Stimulated activated CD4-positive, alpha-beta T cell treated with anti-CD3 and anti-CD28 coated beads, Interleukin-4, amount 100 ng/mL, for 24 hours (primary cell): ENCODE measurements at regions not wholly inside any gene's neighbourhood (a gene's known extent, or its start where the extent isn't known, plus 50 kb on each side); places are given as distances from the start of the nearest gene placed in this dataset.
"Not testable (repeated sequence)": the region's sequence is repeated elsewhere in the genome, so short reads cannot be mapped to it uniquely, and the experiment has no call there.

Experiments used
- DNase-seq: peaks from one replicate; pipeline ENCODE4 v3.0.0-alpha.2; 2020

DNA sequence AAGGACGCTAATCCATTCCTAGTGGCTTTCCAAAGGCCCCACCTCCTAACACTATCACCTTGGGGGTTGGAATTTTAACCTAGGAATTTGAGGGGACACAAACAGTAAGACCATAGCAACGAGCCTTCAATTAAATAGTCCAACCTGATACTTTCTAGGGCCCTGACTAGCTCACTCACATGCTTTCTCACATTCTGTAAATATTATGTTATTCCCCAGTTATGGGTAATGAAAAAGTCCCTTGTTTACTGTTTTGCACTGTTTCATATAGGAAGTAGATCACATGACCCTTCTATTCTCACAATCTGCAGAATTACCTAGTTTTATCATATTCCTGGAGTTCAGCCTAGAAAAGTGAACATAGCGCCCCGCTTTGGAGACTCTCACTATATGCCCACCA lies 1212.1 kb upstream of the ACVR2A start:
- no peak for DNase-seq

DNA sequence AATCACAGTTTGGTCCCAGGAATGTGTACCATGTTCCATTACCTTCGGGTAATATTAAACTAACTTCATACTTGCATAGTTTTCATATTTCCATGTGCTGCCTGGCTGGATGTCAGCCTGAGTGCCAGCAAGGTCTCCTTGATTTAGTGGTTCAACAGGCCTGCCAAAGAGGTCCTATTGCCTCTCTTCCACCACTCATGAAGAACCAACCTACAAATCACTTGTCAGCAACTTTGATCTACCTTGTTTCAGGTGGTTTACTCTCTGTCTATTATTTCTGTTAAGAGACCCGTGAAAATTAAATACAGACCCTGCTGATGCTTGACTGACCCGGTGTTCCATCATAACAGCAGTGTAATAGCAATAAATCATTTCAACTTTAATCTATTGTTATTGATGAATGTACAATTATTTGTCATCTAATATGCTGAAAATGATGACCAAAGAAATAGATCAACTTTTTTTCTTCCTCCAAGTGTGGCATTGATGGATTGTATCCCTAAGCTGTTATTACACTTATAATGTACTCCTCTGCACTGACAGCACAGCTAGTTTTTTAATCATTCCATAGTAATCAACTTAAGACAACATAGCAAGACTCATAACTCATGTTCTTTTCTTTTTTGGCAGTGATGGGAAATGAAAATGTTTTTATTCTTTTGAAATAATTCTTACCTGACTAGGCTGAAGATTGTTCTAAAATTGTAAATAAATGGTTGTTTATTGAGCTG lies 1220.2 kb upstream of the ACVR2A start:
- no peak for DNase-seq

DNA sequence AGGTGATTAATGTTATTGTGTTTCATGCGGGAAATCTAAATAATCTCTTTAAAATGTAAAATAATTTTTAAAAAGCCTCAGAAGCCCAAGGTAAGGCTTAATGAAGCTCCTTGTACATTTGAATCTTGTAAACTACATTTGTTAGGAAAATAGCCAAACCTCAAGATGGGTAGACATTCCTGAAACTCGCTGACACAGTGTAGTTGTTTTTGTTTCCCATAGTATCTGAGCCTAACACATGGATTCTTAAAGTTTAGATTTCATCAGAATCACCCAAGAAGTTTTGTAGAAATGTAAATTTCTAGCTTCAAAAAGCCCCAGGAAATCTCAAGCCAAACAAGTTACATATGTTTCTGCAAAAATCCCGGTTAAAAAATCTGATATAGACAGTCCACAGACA lies 1221.1 kb upstream of the ACVR2A start:
- no peak for DNase-seq

DNA sequence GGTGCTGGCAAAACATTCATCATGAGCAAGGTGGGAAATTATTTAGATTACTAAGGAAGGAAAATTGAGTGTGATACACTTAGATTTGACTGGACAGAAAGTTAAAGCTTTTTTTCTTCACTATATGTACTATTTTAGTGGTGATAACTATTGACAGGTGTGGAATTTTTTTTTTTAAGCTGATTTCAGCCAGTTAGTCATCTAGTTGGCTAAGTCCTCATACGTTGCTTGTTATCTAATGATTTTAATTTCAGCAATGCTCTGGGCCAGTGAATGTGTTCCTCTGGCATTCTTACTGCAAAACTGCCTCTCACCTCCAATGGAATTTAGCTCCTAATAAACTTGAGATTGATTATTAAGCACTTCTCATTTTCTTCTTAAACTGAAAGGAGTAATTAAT lies 1223.2 kb upstream of the ACVR2A start:
- no peak for DNase-seq

DNA sequence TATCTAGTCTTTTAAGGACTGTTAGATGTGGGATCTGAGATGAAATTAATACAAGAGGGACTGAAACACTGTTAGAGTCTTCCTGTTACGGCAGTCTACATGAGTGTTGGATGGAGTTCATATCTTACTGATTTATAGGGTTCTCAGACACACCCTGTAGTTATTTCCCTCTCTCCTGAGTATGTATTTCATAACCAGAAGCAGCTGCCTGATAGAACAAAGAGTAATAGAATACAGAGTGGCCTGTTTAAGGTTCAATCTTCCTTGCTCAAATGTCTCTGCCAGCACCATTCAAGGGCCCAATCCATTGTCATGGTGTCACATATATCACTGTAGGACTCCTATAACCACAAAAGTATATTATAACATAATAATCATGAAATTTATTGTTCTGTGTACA lies 1229.1 kb upstream of the ACVR2A start:
- no peak for DNase-seq

DNA sequence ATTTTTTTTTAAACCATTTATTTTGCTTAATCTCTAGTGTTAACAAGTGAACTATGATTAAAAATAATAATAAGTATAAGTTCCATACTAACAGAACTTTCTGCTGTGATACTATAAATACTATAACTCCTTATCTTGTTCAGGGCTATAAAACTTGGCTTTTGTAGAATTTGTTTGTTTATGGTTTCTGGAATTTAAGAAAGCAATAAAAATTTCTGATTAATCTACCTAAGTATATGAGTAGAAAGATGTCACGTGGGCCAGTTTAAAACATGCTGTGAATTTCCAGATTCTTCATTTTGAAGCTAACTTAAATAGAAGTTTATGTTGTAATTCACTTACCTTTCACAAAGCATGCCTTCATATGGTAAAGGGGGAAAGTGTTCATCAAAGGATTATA lies 1236.3 kb upstream of the ACVR2A start:
- DNase-seq, result no peak

DNA sequence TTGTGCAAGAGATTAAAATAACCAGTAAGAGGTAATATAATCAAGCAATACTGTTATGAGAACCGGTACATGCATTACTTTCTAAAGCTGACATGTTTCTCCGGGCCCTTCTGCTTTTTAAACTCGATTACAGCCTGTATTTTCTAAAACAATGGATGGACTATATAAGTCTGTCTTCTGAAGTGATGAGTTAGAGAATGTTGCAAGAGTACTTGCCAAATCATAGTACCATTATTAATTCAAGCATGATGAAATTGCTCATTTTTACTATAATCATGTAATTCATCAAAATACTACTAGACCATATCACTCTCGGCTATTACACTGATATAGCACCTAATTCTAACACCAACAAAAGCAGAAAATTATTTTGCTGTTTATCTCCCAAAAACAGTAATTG lies 1240.3 kb upstream of the ACVR2A start:
- DNase-seq, result no peak

DNA sequence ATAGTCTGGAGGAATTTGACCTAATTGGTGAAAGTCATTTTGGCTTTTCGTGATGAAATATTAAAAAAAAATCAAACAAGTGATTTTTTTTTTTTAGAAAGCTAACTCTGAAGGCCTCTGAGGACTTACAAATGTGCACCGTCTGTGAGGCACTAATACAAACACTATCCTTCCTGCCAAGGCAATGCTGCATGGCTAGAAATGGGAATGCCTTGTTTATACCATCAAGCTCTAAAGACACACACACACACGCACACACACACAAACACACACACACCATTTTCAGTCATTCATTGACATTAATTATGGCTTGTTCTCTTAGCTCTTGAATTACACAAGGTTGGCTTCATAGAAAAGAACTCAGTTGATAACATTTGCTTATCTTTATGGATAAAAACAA lies 1242.0 kb upstream of the ACVR2A start:
- DNase-seq, result no peak

DNA sequence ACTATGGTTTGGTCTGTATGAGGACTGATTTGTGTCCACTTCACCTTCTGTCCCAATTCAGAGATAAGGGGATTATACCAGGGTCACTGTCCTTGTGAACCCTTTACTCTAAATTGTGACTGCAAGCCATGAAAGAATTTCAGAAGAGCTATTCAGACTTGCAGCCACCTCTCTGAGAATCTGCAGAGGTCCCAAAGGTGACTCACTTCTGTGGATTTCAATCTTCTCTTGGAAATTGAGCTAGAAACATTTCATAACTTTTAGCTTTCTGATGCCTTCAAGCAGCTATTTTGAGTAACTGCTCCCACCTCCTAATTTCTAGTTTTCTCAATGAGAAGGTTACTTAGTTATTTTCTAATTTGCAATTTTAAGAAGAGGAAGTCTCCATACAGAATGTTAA lies 1242.4 kb upstream of the ACVR2A start:
- DNase-seq, result no peak

DNA sequence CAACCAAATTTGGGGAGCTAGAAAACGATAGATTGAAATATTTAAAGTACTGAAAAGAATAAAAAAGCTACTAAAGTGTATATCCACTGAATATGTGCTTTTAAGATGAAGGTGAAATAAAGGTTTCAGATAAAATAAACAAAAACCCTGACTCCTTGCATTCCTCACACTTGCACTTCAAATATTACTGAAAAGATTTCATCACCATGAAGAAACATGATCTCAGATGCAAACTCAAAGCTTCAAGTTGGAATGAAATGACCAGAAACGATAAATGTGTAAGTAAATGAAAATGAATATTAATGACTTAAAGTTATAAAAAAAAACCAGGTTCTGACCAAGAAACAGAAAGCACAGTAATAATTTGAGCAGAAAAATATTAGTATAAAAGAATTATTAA lies 1246.0 kb upstream of the ACVR2A start:
- DNase-seq, result no peak

DNA sequence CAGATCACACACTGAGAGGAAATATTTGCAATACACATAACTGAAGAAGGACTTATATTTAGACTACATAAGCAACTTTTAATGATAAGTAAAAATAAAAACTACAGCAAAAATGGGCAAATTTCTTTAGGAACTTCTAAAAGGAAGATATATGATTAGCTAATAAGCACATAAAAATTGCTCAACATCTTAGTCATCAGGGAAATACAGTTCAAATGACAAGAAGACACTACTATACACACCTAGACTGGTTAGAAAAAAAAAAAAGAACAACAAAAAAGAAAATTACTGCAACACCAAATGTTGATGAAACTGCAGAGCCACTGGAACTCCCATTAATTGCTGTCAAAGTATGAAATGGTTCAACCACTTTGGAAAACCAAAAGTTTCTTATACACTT lies 1247.5 kb upstream of the ACVR2A start:
- no peak for DNase-seq

DNA sequence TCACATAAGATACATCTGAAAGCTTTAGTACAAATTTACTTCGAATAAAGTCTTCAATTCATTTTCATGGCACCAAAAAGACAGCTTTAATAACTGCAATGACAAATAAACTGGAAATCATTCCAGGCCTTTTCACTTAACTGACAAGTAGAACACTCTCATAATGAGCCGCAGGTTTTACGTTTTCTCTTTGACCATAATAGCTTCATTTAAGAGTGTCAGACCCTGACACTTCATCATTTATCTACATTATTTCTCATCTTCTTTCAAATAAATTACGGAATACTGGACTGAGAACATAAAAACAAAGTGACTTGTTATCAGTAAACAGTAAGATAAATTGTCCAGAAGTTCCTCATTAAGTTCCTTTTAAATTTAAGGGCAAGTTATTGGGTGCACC lies 1252.9 kb upstream of the ACVR2A start:
- no peak for DNase-seq

DNA sequence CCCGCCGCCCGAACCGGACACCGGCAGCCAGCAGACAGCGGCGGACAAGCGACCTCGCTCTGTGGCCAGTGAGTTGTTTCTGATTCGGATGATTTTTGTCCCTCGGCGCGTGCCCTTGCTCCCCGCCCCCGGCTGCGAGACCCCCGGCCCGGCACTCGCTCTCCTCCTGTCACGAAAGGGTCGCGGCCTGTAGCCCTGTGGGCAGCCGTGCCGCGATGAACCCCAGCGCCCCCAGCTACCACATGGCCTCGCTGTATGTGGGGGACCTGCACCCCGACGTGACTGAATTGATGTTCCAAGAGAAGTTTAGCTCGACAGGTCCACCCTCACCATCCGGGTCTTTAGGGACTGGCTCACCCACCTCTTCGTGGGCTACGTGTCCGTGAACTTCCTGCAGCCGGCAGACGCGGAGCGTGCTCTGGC lies 1257.5 kb upstream of the ACVR2A start:
- DNase-seq, result no peak

DNA sequence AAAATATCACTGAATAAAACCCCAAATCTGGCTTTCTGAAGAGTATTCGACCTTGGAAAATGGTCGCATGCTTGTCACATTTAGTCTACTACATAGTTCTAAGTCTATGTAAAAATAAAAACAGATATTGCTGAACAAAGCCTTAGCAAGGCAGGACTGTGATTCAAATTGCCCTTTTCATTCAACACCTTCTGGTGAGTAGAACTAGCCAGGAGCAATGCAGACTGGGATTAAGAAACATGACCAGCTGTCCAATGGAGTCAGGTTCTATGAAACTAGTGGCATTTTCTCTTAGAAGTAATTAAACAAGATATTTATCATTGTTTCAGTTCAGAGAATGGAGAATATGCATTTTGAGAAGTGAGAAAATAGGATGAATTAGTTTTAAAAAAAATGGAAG lies 1260.5 kb upstream of the ACVR2A start:
- no peak for DNase-seq

DNA sequence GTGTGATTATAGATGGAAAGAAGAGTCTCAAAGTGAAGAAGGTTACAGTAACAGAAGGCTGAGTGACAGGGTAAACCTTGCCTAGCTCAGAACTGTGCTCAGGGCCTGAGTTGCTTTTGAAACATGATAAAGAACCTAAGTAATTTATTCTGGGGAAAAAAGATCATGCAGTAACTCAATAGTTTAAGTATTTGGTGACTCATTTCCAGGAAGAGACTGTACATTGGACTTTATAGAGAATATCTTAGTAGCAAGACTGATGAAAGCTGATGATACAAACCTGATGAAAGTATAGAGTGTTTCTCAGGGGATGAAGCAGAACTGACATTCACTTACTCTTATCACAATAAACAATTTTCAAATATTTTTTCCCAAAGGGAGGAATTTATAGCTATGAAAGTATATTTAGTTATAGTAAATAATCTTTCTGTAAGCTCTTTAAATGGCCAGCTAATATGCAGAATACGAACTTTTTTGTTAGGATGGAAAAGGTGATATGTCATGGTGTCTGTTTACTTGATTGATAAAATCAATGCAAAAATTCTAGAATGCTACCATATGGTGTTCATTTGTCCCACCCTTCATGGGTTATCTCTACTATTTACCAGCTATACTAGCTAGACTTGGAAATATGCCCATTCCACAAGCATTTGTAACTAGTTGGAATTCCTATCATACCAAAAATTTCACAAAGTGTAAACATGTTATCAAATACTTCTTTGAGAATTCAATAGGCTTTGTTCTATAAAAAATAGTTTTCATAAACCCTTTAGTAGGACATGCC lies 1265.5 kb upstream of the ACVR2A start:
- no peak for DNase-seq

DNA sequence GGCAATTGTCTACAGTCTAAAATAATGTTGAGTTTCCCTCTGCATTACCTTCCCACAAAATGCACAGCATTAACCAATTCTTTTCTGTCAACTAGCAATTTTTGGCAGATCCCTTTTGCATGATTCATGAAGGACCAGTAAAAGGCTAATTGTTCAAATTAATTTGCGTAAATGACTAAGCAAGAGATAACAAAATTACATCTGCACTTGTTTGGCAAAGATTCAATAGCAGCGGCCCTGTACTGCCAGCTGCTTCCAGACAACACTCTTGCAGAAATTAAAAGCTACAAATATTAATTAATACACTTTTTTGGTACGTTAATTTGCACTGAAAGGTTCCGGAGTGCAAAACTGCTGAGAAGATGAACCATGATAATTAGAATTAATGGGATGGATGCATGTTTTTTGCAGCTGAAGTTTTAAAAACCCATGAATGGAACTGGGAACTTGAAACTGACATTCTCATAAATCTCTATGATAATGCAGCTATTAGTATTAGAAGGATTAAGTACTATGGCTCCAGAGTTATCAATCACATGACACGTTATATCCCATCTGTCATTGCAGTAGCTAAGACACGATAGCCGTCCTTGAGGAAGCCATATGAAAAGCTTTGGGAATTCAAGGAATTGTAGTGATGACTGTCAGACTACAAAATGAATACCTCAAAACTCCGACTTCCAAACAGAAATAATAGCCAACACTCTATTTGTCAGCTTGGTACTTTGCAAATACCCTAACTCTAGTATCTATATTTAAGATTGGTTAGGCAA lies 1268.3 kb upstream of the ACVR2A start:
- no peak for DNase-seq

DNA sequence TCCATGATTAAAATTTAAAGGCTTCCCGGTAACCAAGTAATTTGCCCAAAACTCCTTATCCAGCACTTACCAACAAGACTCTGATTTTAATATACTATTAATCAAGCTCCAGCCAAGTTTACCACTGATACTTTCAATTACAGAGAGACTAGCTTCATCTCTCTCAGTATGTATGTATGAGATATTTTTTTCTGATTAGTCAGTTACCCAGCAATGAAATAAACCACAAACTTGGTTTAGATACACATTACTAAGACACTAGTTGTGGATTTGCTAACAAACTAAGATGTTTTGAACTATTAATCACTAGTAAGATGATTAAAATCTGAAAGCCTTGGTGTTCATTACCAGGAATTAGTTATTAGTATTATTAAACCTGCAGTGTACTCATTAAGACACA lies 1272.2 kb upstream of the ACVR2A start:
- no peak for DNase-seq

DNA sequence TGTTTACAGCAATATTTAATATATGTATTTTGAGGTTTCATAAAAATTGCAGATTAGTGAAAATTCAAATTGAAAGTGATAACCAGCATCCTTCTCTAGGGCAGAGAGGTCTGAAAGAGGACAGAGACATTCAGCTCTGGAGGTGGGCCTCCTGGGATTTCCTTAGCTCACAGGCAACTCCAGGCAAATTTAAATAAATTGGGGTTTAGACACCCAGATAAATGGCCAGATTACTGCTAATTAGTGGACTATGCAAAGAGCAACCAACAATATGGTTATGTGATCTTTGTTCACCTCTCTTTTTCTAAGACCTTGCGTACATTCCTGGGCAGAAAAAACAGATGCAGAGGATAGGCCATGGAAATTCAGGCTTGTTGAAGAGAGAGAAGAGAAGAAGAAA lies 1282.8 kb upstream of the ACVR2A start:
- no peak for DNase-seq

DNA sequence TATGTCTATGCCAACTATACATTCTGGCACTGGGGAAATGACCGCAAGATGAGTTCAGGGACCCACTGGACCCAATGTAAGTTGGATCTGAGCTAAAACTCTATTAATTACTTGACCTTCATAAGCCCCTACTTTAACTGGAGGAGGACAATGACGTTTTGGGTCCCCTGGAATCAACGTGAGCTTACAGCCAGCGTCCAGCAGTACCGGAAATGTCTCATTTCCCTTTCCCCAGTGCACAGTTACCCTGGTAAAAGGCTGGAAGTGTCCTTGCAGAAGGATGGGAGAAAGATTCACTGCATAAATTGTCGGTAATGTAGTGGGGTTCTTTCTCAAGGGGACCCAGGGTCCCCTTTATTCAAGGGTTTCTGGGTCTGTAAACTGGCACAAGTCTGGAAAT lies 1297.6 kb upstream of the ACVR2A start:
- DNase-seq, result no peak

DNA sequence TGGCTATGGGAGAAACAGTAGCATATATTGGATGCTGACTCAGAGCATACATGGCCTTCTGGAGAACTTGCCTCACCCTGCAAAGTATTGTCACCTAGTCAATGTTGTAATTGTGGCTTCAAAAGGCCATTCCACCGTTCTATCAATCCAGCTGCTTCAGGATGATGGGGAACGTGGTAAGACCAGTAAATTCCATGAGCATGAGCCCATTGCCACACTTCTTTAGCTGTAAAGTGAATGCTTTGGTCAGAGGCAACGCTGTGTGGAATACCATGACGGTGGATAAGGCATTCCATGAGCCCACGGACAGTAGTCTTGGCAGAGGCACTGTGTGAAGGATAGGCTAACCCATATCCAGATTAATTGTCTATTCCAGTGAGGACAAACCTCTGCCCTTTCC lies 1300.1 kb upstream of the ACVR2A start:
- no peak for DNase-seq

DNA sequence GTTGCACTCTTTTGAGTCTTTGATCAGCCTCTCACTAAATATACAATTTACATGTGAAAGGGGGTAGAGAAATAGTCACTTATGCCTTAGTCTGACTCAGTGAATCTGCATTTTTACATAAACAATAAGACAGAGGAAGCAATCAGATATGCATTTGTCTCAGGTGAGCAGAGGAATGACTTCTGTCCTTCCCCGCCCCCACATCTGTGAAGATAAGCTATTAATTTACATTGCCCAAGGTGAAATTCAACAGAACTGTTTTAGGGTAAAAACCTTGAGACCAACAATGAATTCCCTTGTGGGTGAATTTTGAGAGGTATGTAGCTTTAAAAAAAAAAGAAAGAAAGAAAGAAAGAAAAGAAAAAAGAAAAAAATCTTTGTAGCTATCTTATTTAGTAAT lies 1302.9 kb upstream of the ACVR2A start:
- no peak for DNase-seq

DNA sequence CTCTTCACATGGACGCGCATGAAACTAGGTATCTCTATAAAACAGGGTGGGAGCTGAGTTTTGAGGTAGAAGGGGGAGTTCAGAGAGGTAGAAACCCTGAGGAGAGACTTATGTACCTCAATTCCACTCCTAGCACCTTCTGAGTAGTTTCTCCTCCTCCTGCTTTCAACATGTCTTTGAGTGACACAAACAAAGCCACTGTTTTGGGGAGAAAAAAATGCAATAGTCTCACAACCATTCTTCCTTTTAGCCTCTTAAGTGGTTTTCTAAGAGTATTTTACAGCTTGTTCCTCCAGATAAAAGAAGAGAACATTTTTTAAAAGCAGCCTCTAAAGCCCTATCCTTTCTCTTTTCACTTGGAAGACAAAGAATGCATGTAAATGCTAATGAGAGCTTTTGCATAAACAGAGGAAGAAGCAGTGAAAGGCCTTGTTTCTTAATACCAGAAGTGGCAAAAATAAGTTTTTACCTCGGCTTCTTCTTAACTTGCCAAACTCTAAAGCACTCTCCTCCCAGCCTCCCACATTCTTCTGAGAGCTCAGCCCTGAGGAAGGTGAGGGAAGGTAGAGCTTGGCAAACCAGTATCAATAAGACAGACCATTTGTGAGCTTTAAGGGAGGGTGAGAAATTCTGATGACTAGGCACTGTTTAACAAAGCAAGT lies 1304.4 kb upstream of the ACVR2A start:
- DNase-seq, result no peak

DNA sequence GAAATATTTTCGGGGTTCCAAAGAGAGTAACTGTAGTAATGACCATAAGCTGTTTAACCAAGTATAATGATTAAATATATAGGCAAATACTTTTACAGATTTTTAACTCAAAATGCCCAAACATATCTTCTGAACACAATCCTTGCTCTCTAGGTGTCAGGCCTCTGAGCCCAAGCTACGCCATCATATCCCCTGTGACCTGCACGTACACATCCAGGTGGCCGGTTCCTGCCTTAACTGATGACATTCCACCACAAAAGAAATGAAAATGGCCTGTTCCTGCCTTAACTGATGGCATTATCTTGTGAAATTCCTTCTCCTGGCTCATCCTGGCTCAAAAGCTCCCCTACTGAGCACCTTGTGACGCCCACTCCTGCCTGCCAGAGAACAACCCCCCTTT lies 1305.1 kb upstream of the ACVR2A start:
- DNase-seq, result not testable (repeated sequence)
